Lower leg skin (tissue), 4 donors: ENCODE measurements at regions not wholly inside any gene's neighbourhood (a gene's known extent, or its start where the extent isn't known, plus 50 kb on each side); places are given as distances from the start of the nearest gene placed in this dataset.

Source experiments
- DNase-seq, 2 donors: peaks; one replicate each; pipeline ENCODE4 v3.0.0-alpha.2; 2019; ENCODE audit warnings: low spot score in 2 of 2
- H3K4me3 ChIP-seq: fragments of 200-600 bp; sonication (generic); 2 replicates; pipeline ENCODE4 v1.5.1; 2017; ENCODE audit warnings: mild to moderate bottlenecking, low read depth; ENCODE audit not compliant: poor library complexity, severe bottlenecking
- POLR2A ChIP-seq, 2 donors: fragments of 450-650 bp; IDR thresholded peaks; one replicate each; pipeline ENCODE4 v1.6.1; 2016 to 2017; ENCODE audit warnings: antibody characterized with exemption in 2 of 2, mild to moderate bottlenecking in 1 of 2, moderate library complexity in 1 of 2
- WGBS, 2 donors: methylation state at CpG; one replicate each; pipeline ENCODE4 v1.1.5; 2018; 5-methylcytosine and 5-hydroxymethylcytosine counted together
- intact Hi-C: fragments of 100-400 bp; cut with DNase I; formaldehyde crosslinking; loops from one replicate; pipeline ENCODE4 v1.15.0; 2023; ENCODE audit warnings: low total_unique reads
- TF ChIP-seq, protein P1 (sequence below), 3 donors: fragments of 450-650 bp; IDR thresholded peaks; one replicate each; pipeline ENCODE4 v1.5.1; 2016; ENCODE audit warnings: antibody characterized with exemption in 3 of 3, mild to moderate bottlenecking in 3 of 3, moderate library complexity in 2 of 3

GRCh38 chr3:94310341-94311135 lies 247.7 kb downstream of the NSUN3 start:
- no peak for DNase-seq
- 53 to 55% methylated on average over 5 of the region's 5 CpGs for WGBS, 2 donors
- intact Hi-C loops, result no loop called here
- H3K4me3 ChIP-seq, result no peak overlapping the region
- TF ChIP-seq, protein P1, sequence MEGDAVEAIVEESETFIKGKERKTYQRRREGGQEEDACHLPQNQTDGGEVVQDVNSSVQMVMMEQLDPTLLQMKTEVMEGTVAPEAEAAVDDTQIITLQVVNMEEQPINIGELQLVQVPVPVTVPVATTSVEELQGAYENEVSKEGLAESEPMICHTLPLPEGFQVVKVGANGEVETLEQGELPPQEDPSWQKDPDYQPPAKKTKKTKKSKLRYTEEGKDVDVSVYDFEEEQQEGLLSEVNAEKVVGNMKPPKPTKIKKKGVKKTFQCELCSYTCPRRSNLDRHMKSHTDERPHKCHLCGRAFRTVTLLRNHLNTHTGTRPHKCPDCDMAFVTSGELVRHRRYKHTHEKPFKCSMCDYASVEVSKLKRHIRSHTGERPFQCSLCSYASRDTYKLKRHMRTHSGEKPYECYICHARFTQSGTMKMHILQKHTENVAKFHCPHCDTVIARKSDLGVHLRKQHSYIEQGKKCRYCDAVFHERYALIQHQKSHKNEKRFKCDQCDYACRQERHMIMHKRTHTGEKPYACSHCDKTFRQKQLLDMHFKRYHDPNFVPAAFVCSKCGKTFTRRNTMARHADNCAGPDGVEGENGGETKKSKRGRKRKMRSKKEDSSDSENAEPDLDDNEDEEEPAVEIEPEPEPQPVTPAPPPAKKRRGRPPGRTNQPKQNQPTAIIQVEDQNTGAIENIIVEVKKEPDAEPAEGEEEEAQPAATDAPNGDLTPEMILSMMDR (IDR thresholded peaks at IDR 0.05), result no peak
- TF ChIP-seq POLR2A (IDR thresholded peaks at IDR 0.05), result no peak

DNA sequence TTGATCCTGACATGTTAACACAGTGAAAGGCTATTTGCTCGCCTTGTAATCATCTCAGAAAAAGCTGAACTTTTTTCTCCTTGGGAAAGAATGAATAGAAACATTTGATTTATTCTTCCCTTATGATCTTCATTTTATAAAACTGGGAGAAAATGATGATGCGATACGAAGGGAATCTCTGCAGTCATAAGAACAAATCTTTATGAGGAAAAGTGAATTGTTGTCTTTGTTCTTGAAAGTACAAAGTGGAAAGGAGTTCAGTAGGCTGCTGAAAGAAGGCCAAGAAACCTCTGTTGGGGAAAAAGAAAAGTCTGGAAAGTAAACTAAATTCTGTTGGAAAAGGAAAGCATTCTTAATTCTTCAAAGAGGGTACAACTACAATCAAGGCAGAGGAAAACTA lies 248.8 kb downstream of the NSUN3 start:
- WGBS, 2 donors, result 55 to 56% methylated on average over 3 of the region's 3 CpGs
- intact Hi-C loops, result no loop called here
- TF ChIP-seq POLR2A (IDR thresholded peaks at IDR 0.05), result no peak
- TF ChIP-seq, protein P1 (IDR thresholded peaks at IDR 0.05), result no peak
- DNase-seq, result no peak
- no peak overlapping the region for H3K4me3 ChIP-seq

GRCh38 chr3:94314218-94314883 lies 251.5 kb downstream of the NSUN3 start:
- no peak for DNase-seq
- H3K4me3 ChIP-seq, result no peak overlapping the region
- no peak for TF ChIP-seq POLR2A (IDR thresholded peaks at IDR 0.05)
- TF ChIP-seq, protein P1 (IDR thresholded peaks at IDR 0.05), result no peak
- intact Hi-C loops, result no loop called here
- WGBS, 2 donors, result 73 to 80% methylated on average over 2 of the region's 2 CpGs

- no peak overlapping the region for H3K4me3 ChIP-seq
- DNase-seq, result no peak
- TF ChIP-seq, protein P1 (IDR thresholded peaks at IDR 0.05), result no peak
- TF ChIP-seq POLR2A (IDR thresholded peaks at IDR 0.05), result no peak
- intact Hi-C loops, result no loop called here
- 61 to 66% methylated on average over 1 of the region's 1 CpG for WGBS, 2 donors
Observed at GRCh38 chr3:94317017-94317416, 254.2 kb downstream of the NSUN3 start.

- TF ChIP-seq, protein P1 (IDR thresholded peaks at IDR 0.05), result no peak
- no peak for TF ChIP-seq POLR2A (IDR thresholded peaks at IDR 0.05)
- DNase-seq, result no peak
- H3K4me3 ChIP-seq, result no peak overlapping the region
- intact Hi-C loops, result no loop called here
- WGBS, 2 donors, result 88 to 89% methylated on average over 2 of the region's 2 CpGs
Observed at GRCh38 chr3:94323596-94323995, 260.7 kb downstream of the NSUN3 start.
